ELF-1 (cell line): ENCODE measurements at regions not wholly inside any gene's neighbourhood (a gene's known extent, or its start where the extent isn't known, plus 50 kb on each side); places are given as distances from the start of the nearest gene placed in this dataset.
A peak's percentile ranks its signal among the peaks of the same experiment; 100 is the strongest.

Experiments used
- DNase-seq: peaks from one replicate; pipeline ENCODE4 v3.0.0-alpha.2; 2016; ENCODE audit warnings: low read depth, low spot score

GRCh38 chr19:31119951-31120690 is 229.1 kb downstream of the TSHZ3 start:
- no peak for DNase-seq

DNA sequence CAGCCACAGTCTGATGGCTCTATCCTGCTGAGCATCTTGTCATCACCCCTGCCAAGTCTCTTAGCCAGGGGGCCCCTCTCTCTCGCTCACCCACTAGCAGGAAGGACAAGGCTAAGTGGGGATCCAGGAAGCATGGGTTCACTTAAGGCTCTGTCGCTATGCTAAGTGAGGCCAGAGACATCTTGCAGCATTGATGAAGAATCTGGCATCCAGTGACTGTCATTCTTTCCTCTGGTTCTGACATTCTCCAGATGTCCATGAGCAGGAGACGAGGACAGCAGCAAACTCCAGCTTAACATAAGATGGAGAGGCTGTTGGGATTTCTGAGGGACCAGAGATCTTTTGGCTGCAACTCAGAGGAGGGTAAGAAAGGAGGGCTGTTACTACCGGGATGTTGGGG is 230.2 kb downstream of the TSHZ3 start:
- no peak for DNase-seq

DNA sequence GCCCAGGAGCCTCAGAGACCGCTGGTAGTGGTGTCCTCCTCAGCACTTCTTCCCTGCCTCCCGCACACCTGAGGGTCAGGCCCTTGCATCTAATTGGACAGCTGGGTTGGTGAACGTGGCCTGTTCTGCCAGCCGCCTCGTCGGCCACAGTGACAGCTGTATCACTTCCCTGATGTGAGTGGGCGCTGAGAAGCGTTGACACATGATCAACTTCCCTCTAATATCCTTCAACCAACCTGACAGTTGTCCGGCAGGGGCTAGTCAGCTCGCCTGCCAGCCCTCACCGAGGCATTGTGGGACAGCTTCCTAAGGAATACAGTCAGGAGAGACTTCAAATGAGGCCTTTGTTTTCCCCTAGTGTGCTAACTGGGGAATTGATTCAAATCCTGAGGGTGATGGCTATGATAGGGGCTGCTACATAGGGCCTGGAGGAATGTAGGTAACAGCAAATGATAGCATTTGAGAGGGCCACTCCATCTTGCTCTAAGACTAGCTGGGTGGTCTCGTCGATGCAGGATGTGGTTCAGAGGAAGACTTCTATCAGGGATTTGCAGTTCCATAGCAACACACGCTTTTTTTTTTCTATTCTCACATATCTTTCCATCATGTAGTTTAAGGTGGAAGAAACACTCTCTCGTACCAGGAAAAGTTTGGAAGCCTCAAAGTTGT is 230.8 kb downstream of the TSHZ3 start:
- no peak for DNase-seq

GRCh38 chr19:31114585-31114984 is 234.7 kb downstream of the TSHZ3 start:
- no peak for DNase-seq

DNA sequence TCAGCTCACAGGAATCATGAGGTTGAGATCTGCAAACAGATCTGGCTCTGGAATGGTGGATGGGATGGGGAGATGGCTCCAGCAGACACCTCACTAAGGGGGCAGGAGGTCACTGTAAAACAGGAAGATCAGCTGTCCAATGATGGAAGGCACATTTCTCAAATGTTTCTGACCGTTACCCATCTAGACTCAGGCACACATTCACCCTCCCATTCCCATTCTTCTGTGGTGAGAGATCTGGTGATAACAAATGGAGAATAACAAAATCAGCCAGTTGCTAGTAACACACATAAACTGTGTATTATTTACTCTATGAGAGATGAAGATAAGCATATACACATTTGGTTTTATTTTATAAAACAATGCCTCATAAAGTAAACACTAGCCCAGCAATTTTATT is 235.9 kb downstream of the TSHZ3 start:
- DNase-seq, result peak; percentile 17

DNA sequence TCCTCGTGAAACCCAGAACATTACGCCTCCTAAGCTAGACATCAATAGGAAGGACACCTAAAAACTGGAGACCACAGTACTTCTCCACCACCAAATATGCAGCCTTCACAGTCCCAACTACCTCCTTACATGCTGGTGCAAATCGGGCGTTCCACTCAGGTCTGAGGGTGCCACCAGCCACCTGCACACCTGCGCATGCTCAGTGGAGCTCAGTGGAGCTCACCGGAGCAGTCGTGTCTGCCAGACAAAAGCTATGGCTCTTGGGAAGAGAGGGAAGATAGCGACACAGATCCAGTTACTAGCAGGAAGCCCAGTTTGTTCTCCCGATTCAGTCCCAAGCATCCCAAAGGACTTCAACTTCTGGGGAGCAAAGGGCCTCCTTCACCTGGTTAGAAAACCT is 237.1 kb downstream of the TSHZ3 start:
- no peak for DNase-seq

GRCh38 chr19:31111741-31112140 is 237.5 kb downstream of the TSHZ3 start:
- no peak for DNase-seq

GRCh38 chr19:31110336-31110735 is 238.9 kb downstream of the TSHZ3 start:
- no peak for DNase-seq

GRCh38 chr19:31109636-31110035 is 239.6 kb downstream of the TSHZ3 start:
- no peak for DNase-seq

GRCh38 chr19:31107096-31107495 is 242.1 kb downstream of the TSHZ3 start:
- no peak for DNase-seq

GRCh38 chr19:31105761-31106160 is 243.5 kb downstream of the TSHZ3 start:
- no peak for DNase-seq

GRCh38 chr19:31104451-31104850 is 244.8 kb downstream of the TSHZ3 start:
- DNase-seq, result no peak

DNA sequence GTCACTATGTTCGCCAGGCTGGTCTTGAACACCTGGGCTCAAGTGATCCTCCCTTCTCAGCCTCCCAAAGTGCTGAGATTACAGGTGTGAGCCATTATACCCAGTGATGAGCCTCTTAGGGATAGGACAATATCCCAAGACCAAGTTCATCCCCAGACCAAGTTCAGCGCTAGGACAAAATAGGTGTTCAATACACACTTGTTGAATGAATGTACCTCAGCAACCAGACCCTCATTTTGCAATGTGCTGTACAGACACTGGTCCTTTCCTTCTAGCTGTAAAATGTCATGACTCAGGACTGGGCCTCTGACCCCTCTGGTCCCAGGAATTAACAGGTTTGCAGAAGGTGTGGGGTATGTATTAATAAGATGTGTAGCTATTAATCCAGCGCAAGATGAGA is 246.0 kb downstream of the TSHZ3 start:
- no peak for DNase-seq

DNA sequence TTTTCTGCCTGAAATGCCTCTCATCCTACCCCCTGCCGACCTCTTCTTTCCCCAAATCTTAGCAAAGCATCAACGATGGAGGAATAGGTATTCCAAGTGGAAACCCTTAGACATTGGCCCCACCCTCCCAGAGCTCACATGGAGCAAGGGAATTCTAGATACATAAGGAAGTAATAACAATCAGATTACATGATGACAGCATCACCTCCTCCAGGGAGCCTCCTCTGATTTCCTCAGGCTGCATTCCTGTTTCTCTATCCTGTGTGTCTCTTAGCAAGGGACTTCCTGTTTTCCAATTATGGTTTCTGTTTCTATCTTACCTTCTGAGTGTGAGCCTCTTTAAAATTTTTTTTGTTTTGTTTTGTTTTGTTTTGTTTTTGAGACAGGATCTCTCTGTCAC is 246.6 kb downstream of the TSHZ3 start:
- no peak for DNase-seq

DNA sequence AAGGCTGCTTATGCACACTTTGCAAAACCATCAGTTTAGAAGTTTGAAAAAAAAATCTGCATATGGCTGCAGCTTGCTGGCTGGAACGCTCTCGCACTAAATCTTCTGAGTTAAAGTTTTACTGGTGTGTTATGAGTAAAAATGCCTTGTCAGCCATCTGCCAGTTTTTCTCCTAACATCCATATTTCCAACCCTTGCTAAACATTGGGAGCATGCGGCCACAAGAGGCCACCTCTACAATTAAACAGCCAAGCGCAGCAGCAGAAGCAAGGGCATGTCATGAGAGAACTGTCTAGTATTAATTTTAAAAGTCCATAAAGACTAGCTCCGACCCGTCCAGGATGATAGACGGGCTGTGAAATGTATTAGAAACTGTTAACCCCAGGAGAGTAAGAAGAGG is 248.3 kb downstream of the TSHZ3 start:
- no peak for DNase-seq

DNA sequence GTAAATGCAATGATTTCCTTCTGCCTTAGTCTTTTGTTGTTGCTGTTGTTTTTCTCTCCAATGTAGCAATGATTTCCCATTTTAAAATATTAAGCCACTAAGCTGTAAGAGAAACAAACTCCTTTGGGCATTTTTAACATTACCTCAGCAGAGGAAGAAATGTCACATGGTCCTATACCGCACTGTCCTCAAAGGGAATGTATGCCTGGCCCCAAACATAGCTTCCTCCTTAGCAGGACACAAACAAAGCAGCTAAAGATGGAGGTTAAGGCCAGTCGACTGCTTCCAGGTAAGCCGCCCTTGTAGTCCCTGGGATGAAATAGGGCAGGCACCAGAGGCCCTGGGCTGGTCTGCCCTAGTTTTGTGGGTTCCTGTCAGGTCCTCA is 249.0 kb downstream of the TSHZ3 start:
- no peak for DNase-seq

DNA sequence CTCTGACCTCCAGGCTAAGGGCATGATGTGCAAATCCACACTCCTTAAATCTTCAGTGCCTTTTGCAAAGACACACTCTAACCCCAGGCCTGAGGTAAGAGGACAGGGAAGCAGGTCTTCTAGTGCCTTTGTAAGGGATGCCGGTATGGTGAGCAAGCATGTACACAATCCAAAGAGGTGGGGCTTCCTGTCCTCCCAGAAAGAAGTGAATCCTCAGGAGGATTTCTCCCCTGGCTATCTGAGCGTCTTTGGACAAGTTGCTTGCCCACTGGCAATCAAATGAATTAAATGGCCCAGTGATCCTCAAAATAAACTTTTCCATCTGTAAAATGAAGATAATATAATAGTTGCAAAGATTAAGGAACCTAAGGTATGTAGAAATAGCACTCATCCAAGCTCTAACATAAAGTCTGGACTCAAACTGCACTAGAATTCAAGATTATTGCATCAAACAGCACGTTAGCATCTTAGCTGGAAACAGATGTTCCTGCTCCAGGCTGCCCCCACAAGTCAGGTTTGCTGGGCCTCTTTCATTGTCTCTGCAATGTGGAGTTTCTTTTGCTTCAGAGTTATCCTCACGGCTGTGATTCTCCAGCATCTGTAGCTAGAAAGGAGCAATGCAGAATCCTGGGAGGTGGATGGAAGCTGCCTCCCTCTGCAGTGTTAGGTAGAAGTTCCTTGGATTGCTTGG is 249.6 kb downstream of the TSHZ3 start:
- DNase-seq, result no peak

- DNase-seq, result no peak
These were observed 250.4 kb downstream of the TSHZ3 start for GRCh38 chr19:31098836-31099235.

GRCh38 chr19:31096935-31097545 is 252.2 kb downstream of the TSHZ3 start:
- no peak for DNase-seq

- DNase-seq, result no peak
These were observed 253.0 kb downstream of the TSHZ3 start for GRCh38 chr19:31096062-31096830.

DNA sequence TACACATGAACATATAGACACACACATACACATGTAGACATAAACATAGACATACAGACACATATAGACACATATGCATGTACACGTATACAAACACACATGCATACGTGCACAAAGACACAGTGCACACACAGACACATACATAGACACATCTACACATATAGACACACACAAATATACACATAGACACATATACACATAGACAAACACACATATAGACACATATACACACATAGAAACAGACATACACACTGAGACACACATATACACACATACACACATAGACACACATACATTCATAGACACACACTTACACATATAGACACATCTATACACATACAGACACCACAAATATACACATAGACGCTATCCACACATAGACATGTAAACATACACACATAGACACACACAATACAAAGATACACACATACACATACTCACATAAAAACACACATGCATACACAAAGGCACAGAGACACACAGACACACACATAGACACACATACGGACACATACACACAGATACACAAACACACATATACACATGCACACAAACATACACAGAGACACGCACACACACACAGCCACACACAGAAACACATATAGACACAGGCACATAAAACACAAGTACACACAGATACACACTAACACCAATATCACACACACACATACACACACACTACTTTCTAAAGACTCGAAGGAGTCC is 254.0 kb downstream of the TSHZ3 start:
- no peak for DNase-seq
